Astrocyte (in vitro differentiated cells and primary cell): ENCODE measurements at regions not wholly inside any gene's neighbourhood (a gene's known extent, or its start where the extent isn't known, plus 50 kb on each side); places are given as distances from the start of the nearest gene placed in this dataset.

Experiments
- EZH2 ChIP-seq: IDR thresholded peaks from 2 replicates; pipeline ENCODE4 v1.6.1; 2012; ENCODE audit warnings: mild to moderate bottlenecking, low read length, inconsistent platforms; ENCODE audit not compliant: insufficient read depth
- TF ChIP-seq, protein P1 (sequence below): IDR thresholded peaks from 2 replicates; pipeline ENCODE4 v1.5.1; 2011; ENCODE audit warnings: low read depth, mild to moderate bottlenecking, inconsistent platforms, low read length, moderate library complexity; ENCODE audit not compliant: insufficient read depth

DNA sequence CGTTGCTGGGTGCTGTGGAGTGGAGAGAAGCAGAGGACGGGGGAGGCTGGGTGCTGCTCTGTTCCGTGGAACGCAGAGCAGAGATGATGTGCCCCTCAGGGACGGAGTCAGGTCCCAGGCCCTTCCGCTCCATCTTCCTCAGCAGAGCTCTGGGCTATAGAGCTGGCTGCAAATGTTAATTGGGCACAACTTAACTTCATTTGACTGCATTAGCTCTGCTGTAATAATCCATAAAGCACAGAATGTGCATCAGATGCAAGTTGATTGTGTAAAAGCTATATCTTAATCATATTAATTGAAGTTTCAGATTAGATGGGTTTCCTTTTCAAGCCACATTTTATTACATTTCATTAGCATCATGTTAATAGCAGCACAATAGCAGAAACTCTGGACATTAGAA, 212.6 kb downstream of the ABCC12 start:
- TF ChIP-seq, protein P1, sequence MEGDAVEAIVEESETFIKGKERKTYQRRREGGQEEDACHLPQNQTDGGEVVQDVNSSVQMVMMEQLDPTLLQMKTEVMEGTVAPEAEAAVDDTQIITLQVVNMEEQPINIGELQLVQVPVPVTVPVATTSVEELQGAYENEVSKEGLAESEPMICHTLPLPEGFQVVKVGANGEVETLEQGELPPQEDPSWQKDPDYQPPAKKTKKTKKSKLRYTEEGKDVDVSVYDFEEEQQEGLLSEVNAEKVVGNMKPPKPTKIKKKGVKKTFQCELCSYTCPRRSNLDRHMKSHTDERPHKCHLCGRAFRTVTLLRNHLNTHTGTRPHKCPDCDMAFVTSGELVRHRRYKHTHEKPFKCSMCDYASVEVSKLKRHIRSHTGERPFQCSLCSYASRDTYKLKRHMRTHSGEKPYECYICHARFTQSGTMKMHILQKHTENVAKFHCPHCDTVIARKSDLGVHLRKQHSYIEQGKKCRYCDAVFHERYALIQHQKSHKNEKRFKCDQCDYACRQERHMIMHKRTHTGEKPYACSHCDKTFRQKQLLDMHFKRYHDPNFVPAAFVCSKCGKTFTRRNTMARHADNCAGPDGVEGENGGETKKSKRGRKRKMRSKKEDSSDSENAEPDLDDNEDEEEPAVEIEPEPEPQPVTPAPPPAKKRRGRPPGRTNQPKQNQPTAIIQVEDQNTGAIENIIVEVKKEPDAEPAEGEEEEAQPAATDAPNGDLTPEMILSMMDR: no peak
- TF ChIP-seq EZH2: no peak
